HG02678 (cell line): ENCODE measurements at regions not wholly inside any gene's neighbourhood (a gene's known extent, or its start where the extent isn't known, plus 50 kb on each side); places are given as distances from the start of the nearest gene placed in this dataset.

ENCODE experiments used
- ATAC-seq: cut with Tn5 transposase; IDR thresholded peaks from one replicate; pipeline ENCODE4 v1.9.1; 2021; ENCODE audit warnings: mild to moderate bottlenecking, moderate library complexity; ENCODE audit not compliant: unreplicated experiment

- no peak for ATAC-seq
These were observed 231.0 kb downstream of the GLI2 start for GRCh38 chr2:120966510-120967254.

DNA sequence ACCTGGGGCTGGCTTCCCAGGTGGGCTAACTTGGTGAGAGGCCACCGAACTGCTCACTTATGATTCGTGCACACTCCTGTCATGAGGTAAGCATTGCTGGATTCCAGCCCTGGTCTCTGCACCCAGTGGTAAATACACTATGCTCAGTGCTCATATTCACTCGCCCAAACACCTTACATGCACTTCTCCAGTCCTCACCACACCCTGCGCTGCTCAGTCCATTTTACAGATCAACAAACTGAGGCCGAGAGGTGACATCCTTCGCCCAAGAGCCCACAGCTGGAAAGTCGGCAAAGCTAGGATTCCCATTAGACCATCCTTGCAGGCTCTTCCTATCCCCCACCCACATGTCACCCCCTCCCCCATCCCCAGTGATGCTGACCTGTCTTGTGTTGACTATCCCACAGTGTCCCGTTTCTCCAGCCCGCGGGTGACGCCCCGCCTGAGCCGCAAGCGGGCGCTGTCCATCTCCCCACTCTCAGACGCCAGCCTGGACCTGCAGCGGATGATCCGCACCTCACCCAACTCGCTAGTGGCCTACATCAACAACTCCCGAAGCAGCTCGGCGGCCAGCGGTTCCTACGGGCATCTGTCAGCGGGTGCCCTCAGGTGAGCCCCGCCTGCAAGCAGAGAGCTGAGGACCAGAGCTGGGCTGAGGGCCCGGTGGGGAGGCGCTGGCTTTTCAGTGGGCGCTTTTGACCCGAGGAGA is 232.8 kb downstream of the GLI2 start:
- ATAC-seq = no peak

GRCh38 chr2:120969613-120970355 is 234.1 kb downstream of the GLI2 start:
- no peak for ATAC-seq

DNA sequence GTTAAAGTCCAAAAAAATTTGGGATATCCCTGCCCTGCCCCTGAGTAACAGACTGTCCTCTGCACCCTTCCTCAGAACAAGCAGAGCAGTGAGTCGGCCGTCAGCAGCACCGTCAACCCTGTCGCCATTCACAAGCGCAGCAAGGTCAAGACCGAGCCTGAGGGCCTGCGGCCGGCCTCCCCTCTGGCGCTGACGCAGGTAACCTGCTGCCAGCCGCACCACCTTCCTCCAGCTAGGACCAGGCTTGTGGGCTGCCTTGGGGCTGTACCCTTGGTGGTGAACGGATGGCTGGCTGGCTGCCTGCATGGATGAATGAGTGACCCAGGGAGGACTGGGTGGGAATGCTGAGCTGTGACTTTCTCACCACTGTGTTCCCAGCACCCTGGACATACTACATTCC is 236.2 kb downstream of the GLI2 start:
- no peak for ATAC-seq

GRCh38 chr2:120972286-120972685 is 236.6 kb downstream of the GLI2 start:
- ATAC-seq = no peak

GRCh38 chr2:120973196-120973595 is 237.5 kb downstream of the GLI2 start:
- no peak for ATAC-seq

GRCh38 chr2:120974950-120975349 is 239.3 kb downstream of the GLI2 start:
- ATAC-seq = no peak

- no peak for ATAC-seq
These were observed 241.0 kb downstream of the GLI2 start for GRCh38 chr2:120976501-120977307.

GRCh38 chr2:120977582-120978358 is 242.1 kb downstream of the GLI2 start:
- no peak for ATAC-seq

- ATAC-seq = no peak
These were observed 242.8 kb downstream of the GLI2 start for GRCh38 chr2:120978359-120979050.

DNA sequence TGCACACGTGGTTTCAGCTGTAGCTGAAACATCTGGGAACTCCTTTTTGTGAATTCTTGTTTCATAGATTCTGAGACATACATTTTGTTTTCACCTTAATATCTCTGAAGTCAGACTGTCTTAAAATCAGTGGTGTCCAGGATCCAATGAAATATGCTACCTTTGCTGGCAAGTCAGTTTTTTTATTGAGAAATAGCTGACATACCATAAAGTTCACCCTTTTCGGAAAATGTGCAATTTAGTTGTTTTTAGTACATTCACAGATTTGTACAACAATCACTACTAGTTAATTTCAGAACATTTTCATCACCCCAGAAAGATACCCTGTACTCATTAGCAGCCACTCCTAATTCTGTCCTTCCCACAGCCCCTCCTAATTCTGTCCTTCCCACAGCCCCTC is 243.7 kb downstream of the GLI2 start:
- ATAC-seq = no peak

- ATAC-seq = no peak
These were observed 244.3 kb downstream of the GLI2 start for GRCh38 chr2:120979921-120980320.

GRCh38 chr2:120981443-120981842 is 245.8 kb downstream of the GLI2 start:
- ATAC-seq = no peak

DNA sequence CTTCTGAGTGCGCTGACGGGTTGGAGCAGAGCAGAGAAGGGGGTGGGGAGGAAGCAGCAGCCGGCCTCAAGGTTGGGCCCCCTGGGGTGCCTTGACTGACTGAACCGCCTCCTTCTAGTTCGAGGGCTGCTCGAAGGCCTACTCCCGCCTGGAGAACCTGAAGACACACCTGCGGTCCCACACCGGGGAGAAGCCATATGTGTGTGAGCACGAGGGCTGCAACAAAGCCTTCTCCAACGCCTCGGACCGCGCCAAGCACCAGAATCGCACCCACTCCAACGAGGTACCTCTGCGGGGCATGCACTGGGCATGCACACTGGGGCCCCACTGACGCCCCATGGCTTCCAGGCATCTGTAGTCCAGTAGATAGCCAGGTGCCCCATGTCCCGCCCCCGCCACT is 246.9 kb downstream of the GLI2 start:
- ATAC-seq = no peak

DNA sequence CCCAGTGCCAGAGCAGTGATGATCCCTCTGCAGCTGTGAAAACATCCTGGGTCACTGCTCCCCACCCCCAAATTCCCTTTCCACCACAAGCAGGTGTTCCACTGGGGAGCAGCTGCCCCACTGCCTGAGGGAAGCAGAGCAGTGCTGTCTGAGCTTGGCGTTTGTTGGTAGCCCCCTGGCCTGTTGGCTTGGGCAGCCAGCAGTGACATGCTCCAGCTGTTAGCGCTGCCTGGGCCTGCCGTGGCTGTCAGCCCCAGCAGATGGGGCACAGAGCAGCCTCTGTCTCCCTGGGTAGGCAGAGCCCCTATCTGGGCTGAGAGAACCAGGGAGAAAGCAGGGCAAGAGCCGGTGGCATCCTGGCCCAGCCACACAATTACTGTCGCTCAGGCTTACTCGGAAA is 247.7 kb downstream of the GLI2 start:
- no peak for ATAC-seq

- ATAC-seq = no peak
These were observed 248.4 kb downstream of the GLI2 start for GRCh38 chr2:120984046-120984445.

GRCh38 chr2:120984452-120985173 is 248.9 kb downstream of the GLI2 start:
- no peak for ATAC-seq

DNA sequence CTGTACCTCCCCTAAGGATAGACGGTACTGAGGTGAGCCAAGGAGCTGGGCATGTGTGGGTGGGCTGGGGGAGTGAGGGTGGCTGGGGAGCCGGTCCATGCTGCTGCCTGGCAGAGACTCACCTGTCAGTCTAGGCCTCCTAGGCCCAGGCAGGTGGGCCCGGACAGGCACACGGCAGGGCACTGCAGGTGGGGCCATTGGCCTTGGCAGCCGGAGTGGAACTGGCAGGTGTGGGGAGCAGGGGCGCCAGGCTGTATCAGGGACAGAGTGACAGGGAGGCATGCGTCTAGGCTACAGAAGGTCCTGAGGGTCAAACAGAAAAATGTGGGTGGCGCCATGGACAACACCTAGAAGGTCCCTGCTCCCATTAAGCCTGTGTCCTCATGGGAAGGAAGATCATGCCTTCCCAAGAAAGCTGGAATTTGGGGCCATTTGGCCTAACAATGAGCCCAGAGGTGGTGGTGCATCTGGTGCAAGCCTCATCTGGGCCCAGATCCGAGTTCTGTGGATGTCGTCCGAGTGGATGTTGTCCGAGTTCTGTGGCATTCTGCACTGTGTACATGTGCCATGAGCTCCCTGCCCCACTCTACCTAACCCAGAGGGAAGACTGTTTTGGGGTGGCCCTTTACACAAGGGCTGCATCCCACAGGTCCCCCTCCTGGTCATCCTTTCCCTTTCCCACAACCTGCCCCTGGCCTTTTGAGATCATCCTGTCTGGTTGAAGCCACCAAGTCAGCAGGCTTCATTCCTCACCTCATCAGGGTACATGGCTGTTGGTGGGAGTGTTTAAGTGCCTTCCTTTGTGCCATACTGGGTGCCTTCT is 249.7 kb downstream of the GLI2 start:
- ATAC-seq = no peak
